ENCODE measurements at regions not wholly inside any gene's neighbourhood (a gene's known extent, or its start where the extent isn't known, plus 50 kb on each side); places are given as distances from the start of the nearest gene placed in this dataset.

GRCh38 chr5:115431116-115431515 is 113.5 kb downstream of the FEM1C start:
- no peak for TF ChIP-seq CTCF (IDR thresholded peaks at IDR 0.05; ENCODE audit: low read length, missing control alignments)
- H3K4me3 ChIP-seq (replicated peaks; ENCODE audit: low read depth, low read length) = no peak overlapping the region
- no peak for DNase-seq (ENCODE audit: low read depth)

- H3K4me3 ChIP-seq (replicated peaks; ENCODE audit: low read depth, low read length) = no peak overlapping the region
- DNase-seq (ENCODE audit: low read depth) = no peak
- no peak for TF ChIP-seq CTCF (IDR thresholded peaks at IDR 0.05; ENCODE audit: low read length, missing control alignments)
Measured at GRCh38 chr5:115430374-115430773, 114.2 kb downstream of the FEM1C start.

GRCh38 chr5:115429345-115429940 is 115.1 kb downstream of the FEM1C start:
- DNase-seq (ENCODE audit: low read depth) = no peak
- no peak for TF ChIP-seq CTCF (IDR thresholded peaks at IDR 0.05; ENCODE audit: low read length, missing control alignments)
- H3K4me3 ChIP-seq (replicated peaks; ENCODE audit: low read depth, low read length) = no peak overlapping the region

GRCh38 chr5:115428676-115429075 is 115.9 kb downstream of the FEM1C start:
- no peak for TF ChIP-seq CTCF (IDR thresholded peaks at IDR 0.05; ENCODE audit: low read length, missing control alignments)
- no peak for DNase-seq (ENCODE audit: low read depth)
- H3K4me3 ChIP-seq (replicated peaks; ENCODE audit: low read depth, low read length) = no peak overlapping the region

GRCh38 chr5:115428248-115428647 is 116.3 kb downstream of the FEM1C start:
- no peak overlapping the region for H3K4me3 ChIP-seq (replicated peaks; ENCODE audit: low read depth, low read length)
- no peak for DNase-seq (ENCODE audit: low read depth)
- TF ChIP-seq CTCF (IDR thresholded peaks at IDR 0.05; ENCODE audit: low read length, missing control alignments) = no peak

GRCh38 chr5:115424446-115424845 is 120.1 kb downstream of the FEM1C start:
- no peak for TF ChIP-seq CTCF (IDR thresholded peaks at IDR 0.05; ENCODE audit: low read length, missing control alignments)

GRCh38 chr5:115424030-115424429 is 120.5 kb downstream of the FEM1C start:
- no peak overlapping the region for H3K4me3 ChIP-seq (replicated peaks; ENCODE audit: low read depth, low read length)
- no peak for DNase-seq (ENCODE audit: low read depth)
- TF ChIP-seq CTCF (IDR thresholded peaks at IDR 0.05; ENCODE audit: low read length, missing control alignments) = no peak

More at GRCh38 chr5:115424446-115424845, 120.1 kb downstream of the FEM1C start:
- H3K4me3 ChIP-seq (replicated peaks; ENCODE audit: low read depth, low read length) = no peak overlapping the region
- DNase-seq (ENCODE audit: low read depth) = no peak

Data from fibroblast of pulmonary artery (primary cell).